GM18907 (cell line): ENCODE measurements at regions not wholly inside any gene's neighbourhood (a gene's known extent, or its start where the extent isn't known, plus 50 kb on each side); places are given as distances from the start of the nearest gene placed in this dataset.
A peak's percentile ranks its signal among the peaks of the same experiment; 100 is the strongest.

Experiments
- ATAC-seq: cut with Tn5 transposase; IDR thresholded peaks from one replicate; pipeline ENCODE4 v1.9.1; 2021; ENCODE audit warnings: mild to moderate bottlenecking, moderate library complexity; ENCODE audit not compliant: unreplicated experiment

GRCh38 chr12:87689196-87689595, 340.0 kb downstream of the C12orf50 start:
- no peak for ATAC-seq

GRCh38 chr12:87687362-87687761, 341.8 kb downstream of the C12orf50 start:
- no peak for ATAC-seq

GRCh38 chr12:87685696-87686095, 343.5 kb downstream of the C12orf50 start:
- no peak for ATAC-seq

- no peak for ATAC-seq
Measured at GRCh38 chr12:87679251-87679650, 349.9 kb downstream of the C12orf50 start.

- no peak for ATAC-seq
Measured at GRCh38 chr12:87678453-87678852, 350.7 kb downstream of the C12orf50 start.

- ATAC-seq, result no peak
Measured at GRCh38 chr12:87676731-87677130, 352.5 kb downstream of the C12orf50 start.

GRCh38 chr12:87671757-87672156, 357.4 kb downstream of the C12orf50 start:
- ATAC-seq, result no peak

GRCh38 chr12:87670448-87670847, 358.8 kb downstream of the C12orf50 start:
- ATAC-seq, result no peak

GRCh38 chr12:87667378-87667777, 361.8 kb downstream of the C12orf50 start:
- ATAC-seq, result no peak

- peak; percentile 85 for ATAC-seq
Measured at GRCh38 chr12:87661786-87662377, 367.3 kb downstream of the C12orf50 start.

- no peak for ATAC-seq
Measured at GRCh38 chr12:87660987-87661774, 368.0 kb downstream of the C12orf50 start.

- no peak for ATAC-seq
Measured at GRCh38 chr12:87660291-87660690, 368.9 kb downstream of the C12orf50 start.

GRCh38 chr12:87656311-87656710, 372.9 kb downstream of the C12orf50 start:
- ATAC-seq, result no peak

GRCh38 chr12:87651670-87652425, 377.4 kb downstream of the C12orf50 start:
- ATAC-seq, result no peak

GRCh38 chr12:87642245-87642644, 387.0 kb downstream of the C12orf50 start:
- no peak for ATAC-seq

- ATAC-seq, result no peak
Measured at GRCh38 chr12:87618199-87618598, 411.0 kb downstream of the C12orf50 start.

- no peak for ATAC-seq
Measured at GRCh38 chr12:87612996-87613395, 416.2 kb downstream of the C12orf50 start.

- ATAC-seq, result no peak
Measured at GRCh38 chr12:87608321-87608720, 420.9 kb downstream of the C12orf50 start.

GRCh38 chr12:87603727-87604126, 425.5 kb downstream of the C12orf50 start:
- no peak for ATAC-seq

- ATAC-seq, result no peak
Measured at GRCh38 chr12:87599459-87599858, 429.7 kb downstream of the C12orf50 start.

GRCh38 chr12:87597114-87597513, 432.1 kb downstream of the C12orf50 start:
- ATAC-seq, result no peak

- ATAC-seq, result no peak
Measured at GRCh38 chr12:87596636-87597035, 432.6 kb downstream of the C12orf50 start.
